GM06990 (cell line): ENCODE measurements at regions not wholly inside any gene's neighbourhood (a gene's known extent, or its start where the extent isn't known, plus 50 kb on each side); places are given as distances from the start of the nearest gene placed in this dataset.

ENCODE experiments used
- DNase-seq: peaks from one replicate; pipeline ENCODE4 v3.0.0-alpha.2; 2011; ENCODE audit not compliant: insufficient read length; ENCODE audit errors: extremely low read depth
- H3K27me3 ChIP-seq: replicated peaks from 2 replicates; pipeline ENCODE4 v1.6.0; 2011; ENCODE audit warnings: low read length; ENCODE audit not compliant: control insufficient read depth, insufficient read depth
- H3K36me3 ChIP-seq: 2 replicates; pipeline ENCODE4 v1.5.1; 2011; ENCODE audit warnings: low read length; ENCODE audit not compliant: control insufficient read depth, insufficient read depth
- H3K4me3 ChIP-seq: replicated peaks from 2 replicates; pipeline ENCODE4 v1.5.1; 2011; ENCODE audit warnings: low read depth, mild to moderate bottlenecking, control low read depth, low read length
- TF ChIP-seq, protein P1 (sequence below): IDR thresholded peaks from 2 replicates; pipeline ENCODE4 v1.5.1; 2011; ENCODE audit warnings: low read length, control low read depth, mild to moderate bottlenecking, inconsistent platforms; ENCODE audit not compliant: insufficient read depth, poor library complexity, severe bottlenecking

DNA sequence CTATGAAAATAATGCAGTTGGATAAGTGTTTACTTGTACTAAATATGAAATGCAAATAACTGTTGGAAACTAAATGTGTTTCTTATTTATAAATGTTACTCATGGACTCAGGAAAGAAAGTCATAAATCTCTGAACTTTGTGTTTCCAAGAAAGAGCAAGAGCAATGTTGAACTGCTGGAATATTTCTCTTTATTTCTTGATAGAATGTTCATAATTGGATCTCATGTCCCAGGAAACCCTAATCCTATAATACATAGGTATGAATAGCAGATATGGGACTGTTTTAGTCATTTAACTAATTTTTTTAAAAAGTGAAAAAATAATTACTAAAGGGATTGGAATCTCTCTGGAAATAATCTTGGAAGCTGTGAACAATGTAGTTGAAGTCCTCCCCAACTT, 245.0 kb upstream of the ACTBL2 start:
- H3K36me3 ChIP-seq: no peaks in the 10 kb centered on the region
- no peaks in the 10 kb centered on the region for H3K27me3 ChIP-seq
- TF ChIP-seq, protein P1, sequence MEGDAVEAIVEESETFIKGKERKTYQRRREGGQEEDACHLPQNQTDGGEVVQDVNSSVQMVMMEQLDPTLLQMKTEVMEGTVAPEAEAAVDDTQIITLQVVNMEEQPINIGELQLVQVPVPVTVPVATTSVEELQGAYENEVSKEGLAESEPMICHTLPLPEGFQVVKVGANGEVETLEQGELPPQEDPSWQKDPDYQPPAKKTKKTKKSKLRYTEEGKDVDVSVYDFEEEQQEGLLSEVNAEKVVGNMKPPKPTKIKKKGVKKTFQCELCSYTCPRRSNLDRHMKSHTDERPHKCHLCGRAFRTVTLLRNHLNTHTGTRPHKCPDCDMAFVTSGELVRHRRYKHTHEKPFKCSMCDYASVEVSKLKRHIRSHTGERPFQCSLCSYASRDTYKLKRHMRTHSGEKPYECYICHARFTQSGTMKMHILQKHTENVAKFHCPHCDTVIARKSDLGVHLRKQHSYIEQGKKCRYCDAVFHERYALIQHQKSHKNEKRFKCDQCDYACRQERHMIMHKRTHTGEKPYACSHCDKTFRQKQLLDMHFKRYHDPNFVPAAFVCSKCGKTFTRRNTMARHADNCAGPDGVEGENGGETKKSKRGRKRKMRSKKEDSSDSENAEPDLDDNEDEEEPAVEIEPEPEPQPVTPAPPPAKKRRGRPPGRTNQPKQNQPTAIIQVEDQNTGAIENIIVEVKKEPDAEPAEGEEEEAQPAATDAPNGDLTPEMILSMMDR: no peak
- H3K4me3 ChIP-seq: no peak overlapping the region
- DNase-seq: no peak

GRCh38 chr5:57725658-57726504, 243.3 kb upstream of the ACTBL2 start:
- no peaks in the 10 kb centered on the region for H3K36me3 ChIP-seq
- no peak for DNase-seq
- TF ChIP-seq, protein P1: no peak

DNA sequence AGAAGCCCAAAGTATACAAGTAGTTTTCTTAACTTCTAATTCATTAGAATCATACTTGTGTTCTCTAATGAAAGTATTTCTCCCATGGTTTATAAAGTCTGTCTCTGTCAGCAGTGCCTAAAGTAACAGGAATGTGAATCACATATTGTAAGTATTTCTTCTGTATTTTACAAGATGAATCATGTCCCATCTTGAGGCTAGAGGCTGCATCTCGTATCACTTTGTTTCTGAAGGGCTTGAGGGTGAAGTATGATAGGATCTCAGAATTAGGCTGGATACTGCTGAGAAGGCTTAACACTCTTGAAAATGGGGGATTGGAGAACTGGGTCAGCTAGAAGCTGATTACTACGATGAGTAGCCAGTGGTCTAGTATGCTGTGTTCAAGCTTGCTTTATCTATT, 242.2 kb upstream of the ACTBL2 start:
- Histone ChIP-seq H3K36me3 (no peaks in the 10 kb centered on the region), H3K4me3 (no peak overlapping the region), H3K27me3 (no peaks in the 10 kb centered on the region)
- no peak for DNase-seq
- TF ChIP-seq, protein P1: no peak

More at GRCh38 chr5:57725658-57726504, 243.3 kb upstream of the ACTBL2 start:
- no peak overlapping the region for H3K4me3 ChIP-seq
- H3K27me3 ChIP-seq: no peaks in the 10 kb centered on the region

- Histone ChIP-seq H3K4me3 (no peak overlapping the region), H3K36me3 (no peaks in the 10 kb centered on the region), H3K27me3 (no peaks in the 10 kb centered on the region)
- no peak for DNase-seq
- TF ChIP-seq, protein P1: no peak
Measured at GRCh38 chr5:57721226-57721625, 238.6 kb upstream of the ACTBL2 start.

DNA sequence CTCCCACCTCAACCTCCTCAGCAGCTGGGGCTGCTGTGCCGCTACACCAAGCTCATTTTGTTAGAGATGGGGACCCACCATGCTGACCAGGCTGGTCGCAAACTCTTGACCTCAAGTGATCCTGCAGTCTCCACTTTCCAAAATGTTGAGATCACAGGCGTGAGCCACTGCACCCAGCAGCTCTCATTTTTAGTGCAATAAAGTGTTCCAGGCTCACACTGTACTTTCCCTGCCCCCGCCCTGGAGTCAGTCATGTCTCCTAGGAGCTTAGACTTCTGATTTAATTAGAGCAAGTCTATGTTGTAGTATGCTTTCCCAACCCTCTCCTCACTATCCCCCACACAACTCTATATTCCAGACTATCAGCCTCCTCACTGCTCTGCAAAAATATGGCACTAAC, 238.0 kb upstream of the ACTBL2 start:
- Histone ChIP-seq H3K36me3 (no peaks in the 10 kb centered on the region), H3K27me3 (no peaks in the 10 kb centered on the region), H3K4me3 (no peak overlapping the region)
- DNase-seq: no peak
- TF ChIP-seq, protein P1: no peak
